OCI-LY7 (cell line): ENCODE measurements at regions not wholly inside any gene's neighbourhood (a gene's known extent, or its start where the extent isn't known, plus 50 kb on each side); places are given as distances from the start of the nearest gene placed in this dataset.
"Not testable (repeated sequence)": the region's sequence is repeated elsewhere in the genome, so short reads cannot be mapped to it uniquely, and the experiment has no call there.

Experiments used
- CTCF ChIP-seq: fragments of 200-600 bp; sonication (generic); conservative IDR thresholded peaks from 2 replicates; pipeline ENCODE4 v1.5.1; 2014; ENCODE audit warnings: mild to moderate bottlenecking, antibody characterized with exemption, low read length, moderate library complexity, mixed read lengths
- EZH2phosphoT487 ChIP-seq: fragments of 200-600 bp; sonication (generic); IDR thresholded peaks from 2 replicates; pipeline ENCODE4 v1.6.1; 2018; ENCODE audit warnings: low read depth, borderline replicate concordance, mild to moderate bottlenecking, mixed run types, antibody characterized with exemption, low read length, moderate library complexity, mixed read lengths

- TF ChIP-seq CTCF, EZH2phosphoT487: not testable (repeated sequence)
Measured at GRCh38 chr2:132351668-132352067, 64.9 kb upstream of the GPR39 start.
